ENCODE measurements at regions not wholly inside any gene's neighbourhood (a gene's known extent, or its start where the extent isn't known, plus 50 kb on each side); places are given as distances from the start of the nearest gene placed in this dataset.

DNA sequence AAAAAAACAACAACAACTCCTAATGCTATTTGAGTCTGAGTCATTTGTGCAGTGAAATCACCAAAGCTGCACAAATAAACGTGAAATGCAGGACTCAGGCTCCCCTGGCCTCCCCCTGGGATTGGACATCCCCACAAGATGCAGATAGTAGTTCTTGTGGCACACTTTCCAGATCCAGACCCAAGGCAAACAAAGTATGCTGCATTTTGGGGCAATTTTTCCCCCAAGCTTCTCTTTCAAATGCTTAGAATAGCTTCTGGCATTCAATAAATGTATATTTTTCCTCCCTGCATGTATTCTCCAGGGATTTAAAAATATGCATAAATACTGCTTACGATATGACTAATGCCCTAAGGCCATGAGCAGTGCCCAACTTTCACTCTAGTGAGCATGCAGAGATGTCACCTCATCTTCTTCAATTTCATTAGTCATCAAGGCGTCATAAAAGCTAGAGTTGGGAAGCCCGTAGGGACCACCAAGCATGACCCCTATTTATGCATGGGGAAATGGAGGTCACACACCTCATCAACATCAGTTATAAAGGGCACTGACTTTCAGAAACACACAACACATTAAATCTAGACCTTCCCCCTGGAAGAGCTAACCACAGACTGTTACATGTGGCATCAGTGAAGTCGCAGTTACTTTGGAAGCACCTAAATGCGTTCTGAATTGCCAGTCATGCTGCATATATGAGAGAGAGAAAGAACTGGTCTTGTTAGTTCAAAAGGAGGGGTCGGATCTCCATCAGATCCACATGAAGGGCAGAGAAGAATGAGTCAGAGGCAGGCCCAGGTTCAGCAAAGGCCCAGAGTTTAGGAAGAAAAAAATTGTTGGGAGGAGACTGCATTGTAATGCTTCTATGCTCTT is 374.1 kb downstream of the LPIN1 start:
- TF ChIP-seq EZH2 (IDR thresholded peaks at IDR 0.05; ENCODE audit: low read length), result no peak
- TF ChIP-seq, protein P1, sequence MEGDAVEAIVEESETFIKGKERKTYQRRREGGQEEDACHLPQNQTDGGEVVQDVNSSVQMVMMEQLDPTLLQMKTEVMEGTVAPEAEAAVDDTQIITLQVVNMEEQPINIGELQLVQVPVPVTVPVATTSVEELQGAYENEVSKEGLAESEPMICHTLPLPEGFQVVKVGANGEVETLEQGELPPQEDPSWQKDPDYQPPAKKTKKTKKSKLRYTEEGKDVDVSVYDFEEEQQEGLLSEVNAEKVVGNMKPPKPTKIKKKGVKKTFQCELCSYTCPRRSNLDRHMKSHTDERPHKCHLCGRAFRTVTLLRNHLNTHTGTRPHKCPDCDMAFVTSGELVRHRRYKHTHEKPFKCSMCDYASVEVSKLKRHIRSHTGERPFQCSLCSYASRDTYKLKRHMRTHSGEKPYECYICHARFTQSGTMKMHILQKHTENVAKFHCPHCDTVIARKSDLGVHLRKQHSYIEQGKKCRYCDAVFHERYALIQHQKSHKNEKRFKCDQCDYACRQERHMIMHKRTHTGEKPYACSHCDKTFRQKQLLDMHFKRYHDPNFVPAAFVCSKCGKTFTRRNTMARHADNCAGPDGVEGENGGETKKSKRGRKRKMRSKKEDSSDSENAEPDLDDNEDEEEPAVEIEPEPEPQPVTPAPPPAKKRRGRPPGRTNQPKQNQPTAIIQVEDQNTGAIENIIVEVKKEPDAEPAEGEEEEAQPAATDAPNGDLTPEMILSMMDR (optimal IDR thresholded peaks at IDR 0.05 in 1 of 3, IDR thresholded peaks at IDR 0.05 in 1 of 3, conservative IDR thresholded peaks at IDR 0.05 in 1 of 3; ENCODE audit: extremely low read depth in 1 of 3, insufficient read depth in 2 of 3, low read length in 3 of 3), result no peak
- DNase-seq (ENCODE audit: low read depth, low spot score) (no peak), FAIRE-seq (no peak)
- H3K9me1 ChIP-seq (ENCODE audit: control insufficient read depth, extremely low read depth, insufficient read depth, low read length), result no peaks in the 10 kb centered on the region
- no peaks in the 10 kb centered on the region for H4K20me1 ChIP-seq (ENCODE audit: control insufficient read depth, extremely low read depth, insufficient read depth, low read length)
- no peaks in the 10 kb centered on the region for H3K79me2 ChIP-seq (ENCODE audit: control insufficient read depth, insufficient read depth, low read length)
- dilution Hi-C loops (cut with MboI; ENCODE audit: extremely low pct_ligation_motif_present, low sequenced_read_pairs), result no loop called here
- peaks cover 4% of the 10 kb centered on the region for H3K27me3 ChIP-seq (ENCODE audit: control insufficient read depth, extremely low read depth, insufficient read depth, low read length)
- peaks cover 11% of the 10 kb centered on the region for H3K4me1 ChIP-seq (ENCODE audit: control insufficient read depth, extremely low read depth, insufficient read depth, low read length)
- no peaks in the 10 kb centered on the region for H3K9me3 ChIP-seq (ENCODE audit: control insufficient read depth, low read depth, low read length)
- no peak overlapping the region for H3K9ac ChIP-seq (ENCODE audit: control insufficient read depth, extremely low read depth, insufficient read depth, low read length)
- H3K36me3 ChIP-seq (ENCODE audit: control insufficient read depth in 2 of 2, extremely low read depth in 1 of 2, insufficient read depth in 2 of 2, low read length in 2 of 2), result no peaks in the 10 kb centered on the region
- no peak overlapping the region for H2AFZ ChIP-seq (ENCODE audit: control insufficient read depth, low read length)
- H3K27ac ChIP-seq (ENCODE audit: control insufficient read depth, insufficient read depth, low read length), result no peak overlapping the region
- no peak overlapping the region for H3K4me2 ChIP-seq (ENCODE audit: control insufficient read depth, extremely low read depth, insufficient read depth, low read depth, low read length)
- H3K4me3 ChIP-seq (ENCODE audit: control insufficient read depth in 2 of 3, extremely low read depth in 1 of 3, insufficient read depth in 2 of 3, low read depth in 1 of 3, low read length in 3 of 3), result no peak overlapping the region

DNA sequence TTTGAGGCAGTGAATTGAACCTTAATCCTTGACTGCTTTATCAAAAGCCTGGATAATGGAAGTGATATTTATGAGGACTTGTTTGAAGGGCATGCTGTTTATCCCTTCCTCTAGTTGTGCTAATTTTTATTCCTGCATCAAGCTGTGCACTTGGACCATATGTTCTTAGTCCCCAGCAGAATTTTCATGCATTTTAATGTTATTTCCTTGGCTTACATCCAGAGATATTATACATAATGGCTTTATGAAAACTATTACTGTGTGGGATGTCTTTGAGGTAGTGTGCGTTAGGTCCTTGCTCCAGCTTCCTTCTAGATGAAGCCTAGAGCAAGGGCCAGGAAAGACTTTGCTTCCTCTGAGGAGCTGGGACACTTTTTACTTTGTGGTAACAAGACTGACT is 378.4 kb downstream of the LPIN1 start:
- Histone ChIP-seq H3K27me3 (ENCODE audit: control insufficient read depth, extremely low read depth, insufficient read depth, low read length) (peaks cover 4% of the 10 kb centered on the region), H3K4me1 (ENCODE audit: control insufficient read depth, extremely low read depth, insufficient read depth, low read length) (peaks cover 6% of the 10 kb centered on the region), H3K4me2 (ENCODE audit: control insufficient read depth, extremely low read depth, insufficient read depth, low read depth, low read length) (no peak overlapping the region), H3K27ac (ENCODE audit: control insufficient read depth, insufficient read depth, low read length) (no peak overlapping the region), H3K9me1 (ENCODE audit: control insufficient read depth, extremely low read depth, insufficient read depth, low read length) (no peaks in the 10 kb centered on the region), H3K9me3 (ENCODE audit: control insufficient read depth, low read depth, low read length) (no peaks in the 10 kb centered on the region), H2AFZ (ENCODE audit: control insufficient read depth, low read length) (no peak overlapping the region), H3K36me3 (ENCODE audit: control insufficient read depth in 2 of 2, extremely low read depth in 1 of 2, insufficient read depth in 2 of 2, low read length in 2 of 2) (no peaks in the 10 kb centered on the region), H3K79me2 (ENCODE audit: control insufficient read depth, insufficient read depth, low read length) (no peaks in the 10 kb centered on the region), H3K4me3 (ENCODE audit: control insufficient read depth in 2 of 3, extremely low read depth in 1 of 3, insufficient read depth in 2 of 3, low read depth in 1 of 3, low read length in 3 of 3) (no peak overlapping the region), H3K9ac (ENCODE audit: control insufficient read depth, extremely low read depth, insufficient read depth, low read length) (no peak overlapping the region), H4K20me1 (ENCODE audit: control insufficient read depth, extremely low read depth, insufficient read depth, low read length) (no peaks in the 10 kb centered on the region)
- TF ChIP-seq, protein P1 (optimal IDR thresholded peaks at IDR 0.05 in 1 of 3, IDR thresholded peaks at IDR 0.05 in 1 of 3, conservative IDR thresholded peaks at IDR 0.05 in 1 of 3; ENCODE audit: extremely low read depth in 1 of 3, insufficient read depth in 2 of 3, low read length in 3 of 3), result no peak
- TF ChIP-seq EZH2 (IDR thresholded peaks at IDR 0.05; ENCODE audit: low read length), result no peak
- dilution Hi-C loops (cut with MboI; ENCODE audit: extremely low pct_ligation_motif_present, low sequenced_read_pairs), result no loop called here
- FAIRE-seq (no peak), DNase-seq (ENCODE audit: low read depth, low spot score) (no peak)
